BJ (cell line): ENCODE measurements at regions not wholly inside any gene's neighbourhood (a gene's known extent, or its start where the extent isn't known, plus 50 kb on each side); places are given as distances from the start of the nearest gene placed in this dataset.
A peak's percentile ranks its signal among the peaks of the same experiment; 100 is the strongest.

ENCODE experiments used
- CTCF ChIA-PET: fragments of 350-600 bp; formaldehyde crosslinking; extraction: SDS; loops from one replicate; lab custom pipeline; 2021; ENCODE audit warnings: antibody characterized with exemption, inconsistent platforms; lab: Yijun Ruan, JAX
- POLR2A ChIA-PET: fragments of 300-600 bp; sonication (Branson Sonifier 250); formaldehyde crosslinking; extraction: SDS; loops from one replicate; lab custom pipeline; 2021; ENCODE audit warnings: antibody characterized with exemption; lab: Charles Lee
- DNase-seq: peaks from one replicate; pipeline ENCODE4 v3.0.0-alpha.2; 2011; ENCODE audit warnings: low read depth
- H3K27me3 ChIP-seq: 2 replicates; pipeline ENCODE4 v1.6.0; 2011; ENCODE audit warnings: low read length; ENCODE audit not compliant: control insufficient read depth, insufficient read depth
- H3K36me3 ChIP-seq: 2 replicates; pipeline ENCODE4 v1.5.1; 2011; ENCODE audit warnings: low read length; ENCODE audit not compliant: control insufficient read depth, insufficient read depth
- H3K4me3 ChIP-seq: 2 replicates; pipeline ENCODE4 v1.5.1; 2011; ENCODE audit warnings: low read depth, mild to moderate bottlenecking, control low read depth, low read length
- CTCF ChIP-seq: IDR thresholded peaks from 2 replicates; pipeline ENCODE4 v1.5.1; 2011; ENCODE audit warnings: low read depth, mild to moderate bottlenecking, control low read depth, inconsistent platforms, low read length, moderate library complexity; ENCODE audit not compliant: insufficient read depth

- CTCF ChIA-PET, result interaction anchor here (1.2 to 2.0 kb wide), 2 partner anchors 14 to 481 kb away, joined by 3 to 7 read pairs; no protein-coding TSS in a partner anchor
- Histone ChIP-seq H3K36me3 (no peaks in the 10 kb centered on the region), H3K4me3 (no peak overlapping the region), H3K27me3 (no peaks in the 10 kb centered on the region)
- POLR2A ChIA-PET, result no interaction called here
- no peak for DNase-seq
- TF ChIP-seq CTCF, result no peak
Measured at GRCh38 chr13:47455626-47456025, 545.4 kb downstream of the SUCLA2 start.

GRCh38 chr13:47454986-47455385 lies 546.1 kb downstream of the SUCLA2 start:
- no peaks in the 10 kb centered on the region for H3K27me3 ChIP-seq
- CTCF ChIA-PET, result interaction anchor here (1.2 to 2.0 kb wide), 2 partner anchors 13 to 481 kb away, joined by 3 to 7 read pairs; no protein-coding TSS in a partner anchor
- POLR2A ChIA-PET, result no interaction called here
- no peak overlapping the region for H3K4me3 ChIP-seq
- DNase-seq, result no peak
- H3K36me3 ChIP-seq, result no peaks in the 10 kb centered on the region
- TF ChIP-seq CTCF, result no peak

GRCh38 chr13:47437406-47437805 lies 540.6 kb upstream of the HTR2A start:
- TF ChIP-seq CTCF, result no peak
- no peak overlapping the region for H3K4me3 ChIP-seq
- ChIA-PET POLR2A (no interaction called here), CTCF (interaction anchor here (0.6 to 1.7 kb wide), 2 partner anchors 35 to 582 kb away, joined by 3 read pairs; no protein-coding TSS in a partner anchor)
- H3K36me3 ChIP-seq, result no peaks in the 10 kb centered on the region
- DNase-seq, result peak; percentile 67
- H3K27me3 ChIP-seq, result no peaks in the 10 kb centered on the region

- no peak for DNase-seq
- CTCF ChIA-PET, result interaction anchor here (1.3 kb wide), 1 partner anchor 26 kb away, joined by 3 read pairs; no protein-coding TSS in a partner anchor
Measured at GRCh38 chr13:47433461-47434005, 536.7 kb upstream of the HTR2A start.

More at GRCh38 chr13:47433461-47434005, 536.7 kb upstream of the HTR2A start:
- Histone ChIP-seq H3K36me3 (no peaks in the 10 kb centered on the region), H3K27me3 (no peaks in the 10 kb centered on the region), H3K4me3 (no peak overlapping the region)
- POLR2A ChIA-PET, result no interaction called here
- TF ChIP-seq CTCF, result no peak
